ENCODE measurements at regions not wholly inside any gene's neighbourhood (a gene's known extent, or its start where the extent isn't known, plus 50 kb on each side); places are given as distances from the start of the nearest gene placed in this dataset.
"Not testable (repeated sequence)": the region's sequence is repeated elsewhere in the genome, so short reads cannot be mapped to it uniquely, and the experiment has no call there.

- H3K27me3 ChIP-seq (replicated peaks in 1 of 2; ENCODE audit: control insufficient read depth in 2 of 2, extremely low read depth in 1 of 2, insufficient read depth in 2 of 2, low read length in 1 of 2); H3K36me3 Mint-ChIP-seq; CTCF ChIA-PET; H3K4me1 Mint-ChIP-seq; H3K9me3 ChIP-seq; ATAC-seq (replicated peaks in 1 of 4); H3K27ac Mint-ChIP-seq; H3K27ac ChIP-seq (ENCODE audit: low read length); DNase-seq; H3K4me3 Mint-ChIP-seq; H3K36me3 ChIP-seq (ENCODE audit: control insufficient read depth in 2 of 2, extremely low read depth in 1 of 2, insufficient read depth in 1 of 2, low read length in 1 of 2); H3K27me3 Mint-ChIP-seq; H3K4me1 ChIP-seq (ENCODE audit: control insufficient read depth in 1 of 2, extremely low read depth in 1 of 2, insufficient read depth in 2 of 2, low read length in 2 of 2); H3K4me3 ChIP-seq (ENCODE audit: control insufficient read depth in 1 of 2, extremely low read depth in 1 of 2, low read length in 1 of 2): not testable (repeated sequence)
- H3K9me3 Mint-ChIP-seq, result peaks cover 15 to 35% (median 19%) of the 10 kb centered on the region in 3 donors
- WGBS (ENCODE audit: insufficient coverage), result no CpG with 5 or more reads among the region's 2 CpGs
- POLR2A ChIA-PET, result interaction anchor here in 1 of 2 donors (0.6 kb wide), 1 partner anchor 172 kb away, joined by 3 read pairs; no protein-coding TSS in a partner anchor
Measured at GRCh38 chr5:12607817-12608216, 703.6 kb upstream of the CTNND2 start.

- H3K27ac ChIP-seq (ENCODE audit: low read length), result no peak overlapping the region
- ATAC-seq (replicated peaks in 1 of 4), result no peak
- Mint-ChIP-seq H3K27me3 (no peaks in the 10 kb centered on the region), H3K4me3 (no peak overlapping the region), H3K27ac (no peak overlapping the region), H3K4me1 (no peaks in the 10 kb centered on the region), H3K9me3 (peaks cover 6 to 21% (median 6%) of the 10 kb centered on the region in 3 donors), H3K36me3 (no peaks in the 10 kb centered on the region)
- no peaks in the 10 kb centered on the region for H3K27me3 ChIP-seq (replicated peaks in 1 of 2; ENCODE audit: control insufficient read depth in 2 of 2, extremely low read depth in 1 of 2, insufficient read depth in 2 of 2, low read length in 1 of 2)
- no peaks in the 10 kb centered on the region for H3K4me1 ChIP-seq (ENCODE audit: control insufficient read depth in 1 of 2, extremely low read depth in 1 of 2, insufficient read depth in 2 of 2, low read length in 2 of 2)
- CTCF ChIA-PET, result no interaction called here
- no peaks in the 10 kb centered on the region for H3K36me3 ChIP-seq (ENCODE audit: control insufficient read depth in 2 of 2, extremely low read depth in 1 of 2, insufficient read depth in 1 of 2, low read length in 1 of 2)
- no peaks in the 10 kb centered on the region for H3K9me3 ChIP-seq
- H3K4me3 ChIP-seq (ENCODE audit: control insufficient read depth in 1 of 2, extremely low read depth in 1 of 2, low read length in 1 of 2), result no peak overlapping the region
- no peak for DNase-seq
- no CpG with 5 or more reads among the region's 3 CpGs for WGBS (ENCODE audit: insufficient coverage)
- POLR2A ChIA-PET, result no interaction called here
Measured at GRCh38 chr5:12592228-12592627, 688.0 kb upstream of the CTNND2 start.

- CTCF ChIA-PET, result no interaction called here
- DNase-seq, result no peak
- H3K36me3 Mint-ChIP-seq, result no peaks in the 10 kb centered on the region
- no peaks in the 10 kb centered on the region for H3K9me3 ChIP-seq
- no peak overlapping the region for H3K27ac ChIP-seq (ENCODE audit: low read length)
- no peaks in the 10 kb centered on the region for H3K27me3 Mint-ChIP-seq
- H3K27me3 ChIP-seq (replicated peaks in 1 of 2; ENCODE audit: control insufficient read depth in 2 of 2, extremely low read depth in 1 of 2, insufficient read depth in 2 of 2, low read length in 1 of 2), result no peaks in the 10 kb centered on the region
- H3K9me3 Mint-ChIP-seq, result peaks cover 3 to 13% (median 5%) of the 10 kb centered on the region in 3 donors
- no peaks in the 10 kb centered on the region for H3K4me1 Mint-ChIP-seq
- H3K4me3 ChIP-seq (ENCODE audit: control insufficient read depth in 1 of 2, extremely low read depth in 1 of 2, low read length in 1 of 2), result no peak overlapping the region
- no peak for ATAC-seq (replicated peaks in 1 of 4)
- POLR2A ChIA-PET, result no interaction called here
- no peak overlapping the region for H3K4me3 Mint-ChIP-seq
- no peaks in the 10 kb centered on the region for H3K4me1 ChIP-seq (ENCODE audit: control insufficient read depth in 1 of 2, extremely low read depth in 1 of 2, insufficient read depth in 2 of 2, low read length in 2 of 2)
- H3K27ac Mint-ChIP-seq, result no peak overlapping the region
- no peaks in the 10 kb centered on the region for H3K36me3 ChIP-seq (ENCODE audit: control insufficient read depth in 2 of 2, extremely low read depth in 1 of 2, insufficient read depth in 1 of 2, low read length in 1 of 2)
Measured at GRCh38 chr5:12586406-12586805, 682.2 kb upstream of the CTNND2 start.

GRCh38 chr5:12578803-12579202 is 674.6 kb upstream of the CTNND2 start:
- H3K27me3 ChIP-seq (replicated peaks in 1 of 2; ENCODE audit: control insufficient read depth in 2 of 2, extremely low read depth in 1 of 2, insufficient read depth in 2 of 2, low read length in 1 of 2); CTCF ChIA-PET; POLR2A ChIA-PET; H3K9me3 ChIP-seq; H3K27ac ChIP-seq (ENCODE audit: low read length); H3K27me3 Mint-ChIP-seq; H3K4me1 ChIP-seq (ENCODE audit: control insufficient read depth in 1 of 2, extremely low read depth in 1 of 2, insufficient read depth in 2 of 2, low read length in 2 of 2); H3K27ac Mint-ChIP-seq; H3K4me1 Mint-ChIP-seq; ATAC-seq (replicated peaks in 1 of 4); H3K4me3 Mint-ChIP-seq; H3K36me3 Mint-ChIP-seq; H3K4me3 ChIP-seq (ENCODE audit: control insufficient read depth in 1 of 2, extremely low read depth in 1 of 2, low read length in 1 of 2); H3K36me3 ChIP-seq (ENCODE audit: control insufficient read depth in 2 of 2, extremely low read depth in 1 of 2, insufficient read depth in 1 of 2, low read length in 1 of 2); DNase-seq: not testable (repeated sequence)
- H3K9me3 Mint-ChIP-seq, result peaks cover 4 to 11% (median 7%) of the 10 kb centered on the region in 3 donors
- WGBS (ENCODE audit: insufficient coverage), result 74% methylated on average over 9 of the region's 13 CpGs

- H3K9me3 ChIP-seq; ATAC-seq (replicated peaks in 1 of 4); H3K27me3 ChIP-seq (replicated peaks in 1 of 2; ENCODE audit: control insufficient read depth in 2 of 2, extremely low read depth in 1 of 2, insufficient read depth in 2 of 2, low read length in 1 of 2); H3K4me1 ChIP-seq (ENCODE audit: control insufficient read depth in 1 of 2, extremely low read depth in 1 of 2, insufficient read depth in 2 of 2, low read length in 2 of 2); H3K4me1 Mint-ChIP-seq; H3K27ac ChIP-seq (ENCODE audit: low read length); H3K4me3 Mint-ChIP-seq; POLR2A ChIA-PET; DNase-seq; H3K36me3 ChIP-seq (ENCODE audit: control insufficient read depth in 2 of 2, extremely low read depth in 1 of 2, insufficient read depth in 1 of 2, low read length in 1 of 2); H3K36me3 Mint-ChIP-seq; H3K4me3 ChIP-seq (ENCODE audit: control insufficient read depth in 1 of 2, extremely low read depth in 1 of 2, low read length in 1 of 2); H3K27me3 Mint-ChIP-seq; H3K27ac Mint-ChIP-seq: not testable (repeated sequence)
- WGBS (ENCODE audit: insufficient coverage), result no CpG with 5 or more reads among the region's 1 CpG
- CTCF ChIA-PET, result interaction anchor here in 1 of 2 donors (0.6 kb wide), 1 partner anchor 30 kb away, joined by 3 read pairs; no protein-coding TSS in a partner anchor
- H3K9me3 Mint-ChIP-seq, result peaks cover 4 to 12% (median 6%) of the 10 kb centered on the region in 3 donors
Measured at GRCh38 chr5:12576953-12577352, 672.7 kb upstream of the CTNND2 start.

- peak in 1 of 35 experiments; percentile 11 for DNase-seq
- H3K4me3 Mint-ChIP-seq; H3K4me3 ChIP-seq (ENCODE audit: control insufficient read depth in 1 of 2, extremely low read depth in 1 of 2, low read length in 1 of 2); H3K4me1 Mint-ChIP-seq; H3K4me1 ChIP-seq (ENCODE audit: control insufficient read depth in 1 of 2, extremely low read depth in 1 of 2, insufficient read depth in 2 of 2, low read length in 2 of 2); POLR2A ChIA-PET; H3K27me3 ChIP-seq (replicated peaks in 1 of 2; ENCODE audit: control insufficient read depth in 2 of 2, extremely low read depth in 1 of 2, insufficient read depth in 2 of 2, low read length in 1 of 2); H3K36me3 Mint-ChIP-seq; ATAC-seq (replicated peaks in 1 of 4); H3K27ac ChIP-seq (ENCODE audit: low read length); H3K36me3 ChIP-seq (ENCODE audit: control insufficient read depth in 2 of 2, extremely low read depth in 1 of 2, insufficient read depth in 1 of 2, low read length in 1 of 2); H3K27me3 Mint-ChIP-seq; CTCF ChIA-PET; H3K9me3 ChIP-seq; H3K27ac Mint-ChIP-seq: not testable (repeated sequence)
- WGBS (ENCODE audit: insufficient coverage), result 96% methylated on average over 36 of the region's 56 CpGs
- H3K9me3 Mint-ChIP-seq, result peaks cover 0 to 13% (median 9%) of the 10 kb centered on the region in 3 donors
Measured at GRCh38 chr5:12574298-12575093, 670.2 kb upstream of the CTNND2 start.

GRCh38 chr5:12573916-12574297 is 669.7 kb upstream of the CTNND2 start:
- H3K27ac ChIP-seq (ENCODE audit: low read length); H3K27ac Mint-ChIP-seq; H3K36me3 ChIP-seq (ENCODE audit: control insufficient read depth in 2 of 2, extremely low read depth in 1 of 2, insufficient read depth in 1 of 2, low read length in 1 of 2); H3K4me3 ChIP-seq (ENCODE audit: control insufficient read depth in 1 of 2, extremely low read depth in 1 of 2, low read length in 1 of 2); H3K4me1 Mint-ChIP-seq; H3K4me1 ChIP-seq (ENCODE audit: control insufficient read depth in 1 of 2, extremely low read depth in 1 of 2, insufficient read depth in 2 of 2, low read length in 2 of 2); CTCF ChIA-PET; DNase-seq; H3K4me3 Mint-ChIP-seq; H3K36me3 Mint-ChIP-seq; POLR2A ChIA-PET; H3K9me3 ChIP-seq; ATAC-seq (replicated peaks in 1 of 4); H3K27me3 Mint-ChIP-seq; H3K27me3 ChIP-seq (replicated peaks in 1 of 2; ENCODE audit: control insufficient read depth in 2 of 2, extremely low read depth in 1 of 2, insufficient read depth in 2 of 2, low read length in 1 of 2): not testable (repeated sequence)
- peaks cover 0 to 13% (median 9%) of the 10 kb centered on the region in 3 donors for H3K9me3 Mint-ChIP-seq
- WGBS (ENCODE audit: insufficient coverage), result 94% methylated on average over 14 of the region's 30 CpGs
